Nephron (organoid): ENCODE measurements at regions not wholly inside any gene's neighbourhood (a gene's known extent, or its start where the extent isn't known, plus 50 kb on each side); places are given as distances from the start of the nearest gene placed in this dataset.

ENCODE experiments used
- H3K27ac Mint-ChIP-seq, 3 experiments: 2 replicates each; pipeline ENCODE4 v1.8.0; 2020; ENCODE audit warnings: mixed read lengths in 3 of 3, mild to moderate bottlenecking in 2 of 3, moderate library complexity in 1 of 3
- H3K27me3 Mint-ChIP-seq: 2 replicates; pipeline ENCODE4 v1.8.0; 2021; ENCODE audit warnings: low read depth, mild to moderate bottlenecking, moderate library complexity, mixed read lengths
- H3K36me3 Mint-ChIP-seq: 2 replicates; pipeline ENCODE4 v1.8.0; 2020; ENCODE audit warnings: low read depth, mixed read lengths
- H3K4me1 Mint-ChIP-seq: 2 replicates; pipeline ENCODE4 v1.8.0; 2020; ENCODE audit warnings: mixed read lengths
- H3K4me3 Mint-ChIP-seq, 3 experiments: 2 replicates each; pipeline ENCODE4 v1.8.0; 2020; ENCODE audit warnings: mild to moderate bottlenecking in 3 of 3, mixed read lengths in 3 of 3, moderate library complexity in 2 of 3
- H3K9me3 Mint-ChIP-seq: 2 replicates; pipeline ENCODE4 v1.8.0; 2020; ENCODE audit warnings: mixed read lengths
- CTCF ChIP-seq, 3 experiments: fragments of 200-600 bp; sonication (generic); IDR thresholded peaks; one replicate each; pipeline ENCODE4 v1.5.0; 2021; ENCODE audit warnings: antibody characterized with exemption in 3 of 3; ENCODE audit not compliant: unreplicated experiment in 3 of 3

GRCh38 chr2:13103151-13103550 lies 386.4 kb downstream of the TRIB2 start:
- no peaks in the 10 kb centered on the region for H3K36me3 Mint-ChIP-seq
- no peak for TF ChIP-seq CTCF (IDR thresholded peaks at IDR 0.05; ENCODE audit: unreplicated experiment in 3 of 3)
- H3K27me3 Mint-ChIP-seq: peaks cover 7% of the 10 kb centered on the region
- peaks cover 15% of the 10 kb centered on the region for H3K9me3 Mint-ChIP-seq
- H3K4me3 Mint-ChIP-seq: no peak overlapping the region
- H3K4me1 Mint-ChIP-seq: peaks cover 11% of the 10 kb centered on the region
- peak overlapping the region in 1 of 3 experiments; percentile 77 for H3K27ac Mint-ChIP-seq

- no peak overlapping the region for H3K27ac Mint-ChIP-seq
These were observed 387.2 kb downstream of the TRIB2 start for GRCh38 chr2:13103778-13104493.

GRCh38 chr2:13104723-13105122 lies 388.0 kb downstream of the TRIB2 start:
- Mint-ChIP-seq H3K27ac (no peak overlapping the region), H3K4me3 (no peak overlapping the region), H3K9me3 (no peaks in the 10 kb centered on the region), H3K4me1 (peaks cover 11% of the 10 kb centered on the region), H3K27me3 (peaks cover 10% of the 10 kb centered on the region), H3K36me3 (no peaks in the 10 kb centered on the region)
- TF ChIP-seq CTCF (IDR thresholded peaks at IDR 0.05; ENCODE audit: unreplicated experiment in 3 of 3): no peak

More at GRCh38 chr2:13103778-13104493, 387.2 kb downstream of the TRIB2 start:
- no peak for TF ChIP-seq CTCF (IDR thresholded peaks at IDR 0.05; ENCODE audit: unreplicated experiment in 3 of 3)
- Mint-ChIP-seq H3K36me3 (no peaks in the 10 kb centered on the region), H3K9me3 (peaks cover 8% of the 10 kb centered on the region), H3K27me3 (peaks cover 10% of the 10 kb centered on the region), H3K4me1 (peaks cover 11% of the 10 kb centered on the region), H3K4me3 (no peak overlapping the region)

- H3K4me3 Mint-ChIP-seq: no peak overlapping the region
- no peak for TF ChIP-seq CTCF (IDR thresholded peaks at IDR 0.05; ENCODE audit: unreplicated experiment in 3 of 3)
These were observed 389.6 kb downstream of the TRIB2 start for GRCh38 chr2:13106302-13106701.

GRCh38 chr2:13109516-13109915 lies 392.8 kb downstream of the TRIB2 start:
- Mint-ChIP-seq H3K4me3 (no peak overlapping the region), H3K27ac (no peak overlapping the region)

More at GRCh38 chr2:13106302-13106701, 389.6 kb downstream of the TRIB2 start:
- Mint-ChIP-seq H3K27ac (no peak overlapping the region), H3K27me3 (peaks cover 10% of the 10 kb centered on the region), H3K36me3 (no peaks in the 10 kb centered on the region), H3K4me1 (peaks cover 11% of the 10 kb centered on the region), H3K9me3 (peaks cover 2% of the 10 kb centered on the region)

More at GRCh38 chr2:13109516-13109915, 392.8 kb downstream of the TRIB2 start:
- H3K27me3 Mint-ChIP-seq: peaks cover 4% of the 10 kb centered on the region
- H3K36me3 Mint-ChIP-seq: no peaks in the 10 kb centered on the region
- peaks cover 2% of the 10 kb centered on the region for H3K9me3 Mint-ChIP-seq
- TF ChIP-seq CTCF (IDR thresholded peaks at IDR 0.05; ENCODE audit: unreplicated experiment in 3 of 3): no peak
- no peaks in the 10 kb centered on the region for H3K4me1 Mint-ChIP-seq
